ENCODE measurements at regions not wholly inside any gene's neighbourhood (a gene's known extent, or its start where the extent isn't known, plus 50 kb on each side); places are given as distances from the start of the nearest gene placed in this dataset.

- FAIRE-seq: no peak
- no peak for DNase-seq (ENCODE audit: low spot score)
- Histone ChIP-seq H4K20me1 (ENCODE audit: insufficient read depth, low read length) (no peaks in the 10 kb centered on the region), H3K9me3 (ENCODE audit: low read length) (no peaks in the 10 kb centered on the region), H3K4me2 (ENCODE audit: low read depth, low read length) (no peak overlapping the region), H3K27ac (ENCODE audit: extremely low read length, insufficient read depth, low read length) (no peak overlapping the region), H3K36me3 (replicated peaks in 1 of 2; ENCODE audit: control insufficient read depth in 1 of 2, insufficient read depth in 2 of 2, low read length in 2 of 2) (no peaks in the 10 kb centered on the region), H3K9ac (ENCODE audit: insufficient read depth, low read depth, low read length) (no peak overlapping the region), H3K79me2 (ENCODE audit: insufficient read depth, low read length) (no peaks in the 10 kb centered on the region), H3K4me3 (replicated peaks in 1 of 3; ENCODE audit: insufficient read depth in 1 of 3, low read depth in 2 of 3, low read length in 3 of 3) (no peak overlapping the region), H3K4me1 (ENCODE audit: insufficient read depth, low read length) (no peaks in the 10 kb centered on the region), H3K27me3 (ENCODE audit: control insufficient read depth in 1 of 2, insufficient read depth in 2 of 2, low read length in 2 of 2) (no peaks in the 10 kb centered on the region), H2AFZ (ENCODE audit: low read length) (no peak overlapping the region)
- ChIA-PET POLR2A (no interaction called here), CTCF (ENCODE audit: low intra/inter-chr PET ratio, low total read pairs) (no interaction called here)
- ATAC-seq: no peak
- BruUV-seq (replicated peaks): no TSS peak
- TF ChIP-seq PCBP2 (optimal IDR thresholded peaks at IDR 0.05; ENCODE audit: low read depth, low read length, poor library complexity, severe bottlenecking): no peak
- peak; percentile 40; the same call in 1 of the 2 replicates for TF ChIP-seq CEBPB (IDR thresholded peaks at IDR 0.05; ENCODE audit: borderline replicate concordance, low read depth, low read length)
- in situ Hi-C loops (cut with HindIII; ENCODE audit: extremely low pct_ligation_motif_present, low pct_unique_long_range_greater_than_20kb) (no loop called here), intact Hi-C loops (cut with micrococcal nuclease; ENCODE audit: unreplicated experiment) (no loop called here)
Measured at GRCh38 chr20:11445891-11446290, 471.8 kb upstream of the BTBD3 start.

- no peak overlapping the region for H3K4me2 ChIP-seq (ENCODE audit: low read depth, low read length)
- CTCF ChIA-PET (ENCODE audit: low intra/inter-chr PET ratio, low total read pairs): no interaction called here
- TF ChIP-seq ZNF576 (CRISPR knock-in tag; IDR thresholded peaks at IDR 0.05) (no peak), ZNF790 (CRISPR knock-in tag; IDR thresholded peaks at IDR 0.05; ENCODE audit: borderline replicate concordance) (no peak), CEBPB (IDR thresholded peaks at IDR 0.05; ENCODE audit: borderline replicate concordance, low read depth, low read length) (no peak), CSRNP2 (CRISPR knock-in tag; conservative IDR thresholded peaks at IDR 0.05; ENCODE audit: low read depth) (no peak), FOXP4 (CRISPR knock-in tag; IDR thresholded peaks at IDR 0.05) (no peak), ZNF609 (CRISPR knock-in tag; IDR thresholded peaks at IDR 0.05; ENCODE audit: borderline replicate concordance) (no peak)
Measured at GRCh38 chr20:11447371-11448100, 470.2 kb upstream of the BTBD3 start.

More at GRCh38 chr20:11447371-11448100, 470.2 kb upstream of the BTBD3 start:
- POLR2A ChIA-PET: no interaction called here
- Histone ChIP-seq H3K27ac (ENCODE audit: extremely low read length, insufficient read depth, low read length) (no peak overlapping the region), H2AFZ (ENCODE audit: low read length) (no peak overlapping the region), H3K4me3 (replicated peaks in 1 of 3; ENCODE audit: insufficient read depth in 1 of 3, low read depth in 2 of 3, low read length in 3 of 3) (no peak overlapping the region), H3K27me3 (ENCODE audit: control insufficient read depth in 1 of 2, insufficient read depth in 2 of 2, low read length in 2 of 2) (no peaks in the 10 kb centered on the region), H4K20me1 (ENCODE audit: insufficient read depth, low read length) (no peaks in the 10 kb centered on the region), H3K36me3 (replicated peaks in 1 of 2; ENCODE audit: control insufficient read depth in 1 of 2, insufficient read depth in 2 of 2, low read length in 2 of 2) (no peaks in the 10 kb centered on the region), H3K9me3 (ENCODE audit: low read length) (no peaks in the 10 kb centered on the region), H3K4me1 (ENCODE audit: insufficient read depth, low read length) (no peaks in the 10 kb centered on the region), H3K79me2 (ENCODE audit: insufficient read depth, low read length) (no peaks in the 10 kb centered on the region), H3K9ac (ENCODE audit: insufficient read depth, low read depth, low read length) (no peak overlapping the region)
- intact Hi-C loops (cut with micrococcal nuclease; ENCODE audit: unreplicated experiment): no loop called here
- BruUV-seq (replicated peaks): no TSS peak
- no peak for FAIRE-seq
- in situ Hi-C loops (cut with HindIII; ENCODE audit: extremely low pct_ligation_motif_present, low pct_unique_long_range_greater_than_20kb): no loop called here
- DNase-seq (ENCODE audit: low spot score): no peak
- no peak for ATAC-seq
- 0% methylated on average over 5 of the region's 5 CpGs for WGBS (ENCODE audit: low lambda C conversion rate)
